Hepatocyte (in vitro differentiated cells): ENCODE measurements at regions not wholly inside any gene's neighbourhood (a gene's known extent, or its start where the extent isn't known, plus 50 kb on each side); places are given as distances from the start of the nearest gene placed in this dataset.

Source experiments
- DNase-seq: peaks from one replicate; pipeline ENCODE4 v3.0.0-alpha.2; 2016; ENCODE audit warnings: low spot score
- H2AFZ ChIP-seq: fragments of 200-600 bp; sonication (generic); 2 replicates; pipeline ENCODE4 v1.6.0; 2016; ENCODE audit warnings: antibody characterized with exemption, mild to moderate bottlenecking
- H3K27ac ChIP-seq: fragments of 200-600 bp; sonication (generic); 2 replicates; pipeline ENCODE4 v1.5.1; 2016; ENCODE audit warnings: mild to moderate bottlenecking
- H3K27me3 ChIP-seq: fragments of 200-600 bp; sonication (generic); 2 replicates; pipeline ENCODE4 v1.6.1; 2016
- H3K36me3 ChIP-seq: fragments of 200-600 bp; sonication (generic); replicated peaks from 2 replicates; pipeline ENCODE4 v1.5.1; 2016; ENCODE audit warnings: low read depth; ENCODE audit not compliant: insufficient read depth
- H3K4me1 ChIP-seq: fragments of 200-600 bp; sonication (generic); 2 replicates; pipeline ENCODE4 v1.5.1; 2016; ENCODE audit warnings: mild to moderate bottlenecking, moderate library complexity; ENCODE audit not compliant: insufficient read depth
- H3K4me2 ChIP-seq: fragments of 200-600 bp; sonication (generic); 2 replicates; pipeline ENCODE4 v1.6.0; 2016
- H3K4me3 ChIP-seq: fragments of 200-600 bp; sonication (generic); 2 replicates; pipeline ENCODE4 v1.5.1; 2016; ENCODE audit warnings: mild to moderate bottlenecking
- H3K79me2 ChIP-seq: fragments of 200-600 bp; sonication (generic); 2 replicates; pipeline ENCODE4 v1.6.0; 2017; ENCODE audit warnings: mild to moderate bottlenecking
- H3K9me2 ChIP-seq: fragments of 200-600 bp; sonication (generic); replicated peaks from 2 replicates; pipeline ENCODE4 v1.6.0; 2017; ENCODE audit warnings: mild to moderate bottlenecking; ENCODE audit not compliant: insufficient read depth
- H3K9me3 ChIP-seq: fragments of 200-600 bp; sonication (generic); 2 replicates; pipeline ENCODE4 v1.5.1; 2016; ENCODE audit warnings: low read depth, mild to moderate bottlenecking
- H4K20me1 ChIP-seq: fragments of 200-600 bp; sonication (generic); 2 replicates; pipeline ENCODE4 v1.6.0; 2016; ENCODE audit warnings: mild to moderate bottlenecking; ENCODE audit not compliant: insufficient read depth, poor library complexity, severe bottlenecking
- CTCF ChIP-seq: fragments of 200-600 bp; sonication (generic); IDR thresholded peaks from 2 replicates; pipeline ENCODE4 v1.5.1; 2016; ENCODE audit warnings: antibody characterized with exemption, mild to moderate bottlenecking; ENCODE audit not compliant: poor library complexity
- EZH2 ChIP-seq: fragments of 200-600 bp; sonication (generic); IDR thresholded peaks from 2 replicates; pipeline ENCODE4 v1.6.1; 2016; ENCODE audit warnings: antibody characterized with exemption, mild to moderate bottlenecking, borderline replicate concordance
- EZH2phosphoT487 ChIP-seq: fragments of 200-600 bp; sonication (generic); IDR thresholded peaks from one replicate; pipeline ENCODE4 v1.6.1; 2018; ENCODE audit warnings: antibody characterized with exemption, mild to moderate bottlenecking, low read depth, moderate library complexity; ENCODE audit not compliant: unreplicated experiment, severe bottlenecking
- WGBS: methylation state at CpG from one replicate; pipeline ENCODE4 v1.1.6; 2016; ENCODE audit warnings: low lambda C conversion rate; ENCODE audit errors: missing lambda C conversion rate; 5-methylcytosine and 5-hydroxymethylcytosine counted together

- no peak overlapping the region for H3K27ac ChIP-seq
- no peaks in the 10 kb centered on the region for H3K9me3 ChIP-seq
- H3K4me2 ChIP-seq: no peak overlapping the region
- H3K27me3 ChIP-seq: no peaks in the 10 kb centered on the region
- no peak overlapping the region for H2AFZ ChIP-seq
- no peaks in the 10 kb centered on the region for H3K9me2 ChIP-seq
- no peak overlapping the region for H3K4me3 ChIP-seq
- TF ChIP-seq EZH2 (no peak), CTCF (no peak), EZH2phosphoT487 (no peak)
- H3K4me1 ChIP-seq: peaks cover 5% of the 10 kb centered on the region
- WGBS: 37% methylated on average over 2 of the region's 2 CpGs
- DNase-seq: no peak
- H3K36me3 ChIP-seq: no peaks in the 10 kb centered on the region
- no peaks in the 10 kb centered on the region for H4K20me1 ChIP-seq
- no peaks in the 10 kb centered on the region for H3K79me2 ChIP-seq
Measured at GRCh38 chr3:87468235-87468634, 191.9 kb upstream of the POU1F1 start.

- Histone ChIP-seq H2AFZ (no peak overlapping the region), H3K27ac (no peak overlapping the region), H3K4me1 (no peaks in the 10 kb centered on the region), H3K9me3 (no peaks in the 10 kb centered on the region), H3K9me2 (no peaks in the 10 kb centered on the region), H4K20me1 (no peaks in the 10 kb centered on the region), H3K79me2 (no peaks in the 10 kb centered on the region), H3K27me3 (no peaks in the 10 kb centered on the region), H3K36me3 (no peaks in the 10 kb centered on the region), H3K4me2 (no peak overlapping the region), H3K4me3 (no peak overlapping the region)
- no peak for TF ChIP-seq EZH2phosphoT487
- TF ChIP-seq CTCF: no peak
- TF ChIP-seq EZH2: no peak
- no peak for DNase-seq
Measured at GRCh38 chr3:87462228-87462627, 185.8 kb upstream of the POU1F1 start.

- H2AFZ ChIP-seq: no peak overlapping the region
- H3K79me2 ChIP-seq: no peaks in the 10 kb centered on the region
- no peaks in the 10 kb centered on the region for H3K36me3 ChIP-seq
- H3K4me2 ChIP-seq: no peak overlapping the region
- H3K27ac ChIP-seq: no peak overlapping the region
- no peak for DNase-seq
- no peak for TF ChIP-seq CTCF
- TF ChIP-seq EZH2phosphoT487: no peak
- TF ChIP-seq EZH2: no peak
- H3K4me1 ChIP-seq: no peaks in the 10 kb centered on the region
- H3K27me3 ChIP-seq: no peaks in the 10 kb centered on the region
- H3K9me3 ChIP-seq: no peaks in the 10 kb centered on the region
- no peak overlapping the region for H3K4me3 ChIP-seq
- H4K20me1 ChIP-seq: no peaks in the 10 kb centered on the region
- no peaks in the 10 kb centered on the region for H3K9me2 ChIP-seq
- WGBS: 89% methylated on average over 2 of the region's 2 CpGs
Measured at GRCh38 chr3:87461443-87461842, 185.1 kb upstream of the POU1F1 start.

GRCh38 chr3:87461036-87461435 is 184.7 kb upstream of the POU1F1 start:
- no peak overlapping the region for H3K27ac ChIP-seq
- no peaks in the 10 kb centered on the region for H3K27me3 ChIP-seq
- H3K9me2 ChIP-seq: no peaks in the 10 kb centered on the region
- no peaks in the 10 kb centered on the region for H3K4me1 ChIP-seq
- H3K4me2 ChIP-seq: no peak overlapping the region
- H3K79me2 ChIP-seq: no peaks in the 10 kb centered on the region
- H4K20me1 ChIP-seq: no peaks in the 10 kb centered on the region
- H3K4me3 ChIP-seq: no peak overlapping the region
- TF ChIP-seq CTCF (no peak), EZH2 (no peak), EZH2phosphoT487 (no peak)
- no peaks in the 10 kb centered on the region for H3K36me3 ChIP-seq
- H2AFZ ChIP-seq: no peak overlapping the region
- H3K9me3 ChIP-seq: no peaks in the 10 kb centered on the region
- WGBS: 70% methylated on average over 3 of the region's 3 CpGs
- no peak for DNase-seq
